ENCODE measurements at regions not wholly inside any gene's neighbourhood (a gene's known extent, or its start where the extent isn't known, plus 50 kb on each side); places are given as distances from the start of the nearest gene placed in this dataset.

- no peaks in the 10 kb centered on the region for H4K20me1 ChIP-seq (ENCODE audit: insufficient read depth, low read length)
- H3K4me3 ChIP-seq (ENCODE audit: insufficient read depth, low read depth, low read length), result no peak overlapping the region
- peaks cover 7% of the 10 kb centered on the region; the same call in 1 of the 2 replicates for H3K9me3 ChIP-seq (ENCODE audit: control insufficient read depth, insufficient read depth, low read length)
- H3K9me1 ChIP-seq (ENCODE audit: insufficient read depth, low read length), result no peaks in the 10 kb centered on the region
- no peak overlapping the region for H3K23ac ChIP-seq (ENCODE audit: low read depth, low read length)
- H3K27me3 ChIP-seq (ENCODE audit: control insufficient read depth, insufficient read depth, low read length), result no peaks in the 10 kb centered on the region
- in situ Hi-C loops (cut with MboI; ENCODE audit: low sequenced_read_pairs), result no loop called here
- no peak overlapping the region for H4K8ac ChIP-seq (ENCODE audit: low read depth in 2 of 2, low read length in 2 of 2)
- ChIA-PET CTCF (no interaction called here), POLR2A (ENCODE audit: unreplicated experiment) (no interaction called here)
- no peak overlapping the region for H3K27ac ChIP-seq (ENCODE audit: insufficient read depth, low read length)
- no peak overlapping the region for H4K91ac ChIP-seq (ENCODE audit: insufficient read depth, low read depth, low read length)
- no peak overlapping the region for H2BK15ac ChIP-seq (ENCODE audit: low read depth, low read length)
- H3K36me3 ChIP-seq (ENCODE audit: control insufficient read depth, insufficient read depth, low read length), result no peaks in the 10 kb centered on the region
- H2AK5ac ChIP-seq (ENCODE audit: low read depth, low read length), result no peak overlapping the region
- no peak for TF ChIP-seq POLR2A (IDR thresholded peaks at IDR 0.05; ENCODE audit: low read depth, low read length)
- TF ChIP-seq BHLHE40 (IDR thresholded peaks at IDR 0.05; ENCODE audit: low read depth, low read length), result no peak
- no peak for TF ChIP-seq RCOR1 (IDR thresholded peaks at IDR 0.05; ENCODE audit: insufficient replicate concordance, low read length)
- no peak for TF ChIP-seq MAZ (IDR thresholded peaks at IDR 0.05; ENCODE audit: borderline replicate concordance, low read depth, low read length)
- no peak for TF ChIP-seq CEBPB (IDR thresholded peaks at IDR 0.05; ENCODE audit: low read depth, low read length)
- TF ChIP-seq NFE2L2 (IDR thresholded peaks at IDR 0.05; ENCODE audit: low read depth, low read length), result no peak
- no peak for TF ChIP-seq FOS (IDR thresholded peaks at IDR 0.05; ENCODE audit: low read depth, low read length)
- TF ChIP-seq SMC3 (IDR thresholded peaks at IDR 0.05; ENCODE audit: low read depth, low read length), result no peak
- TF ChIP-seq MAFK (IDR thresholded peaks at IDR 0.05; ENCODE audit: low read depth, low read length), result no peak
- TF ChIP-seq, protein P1, sequence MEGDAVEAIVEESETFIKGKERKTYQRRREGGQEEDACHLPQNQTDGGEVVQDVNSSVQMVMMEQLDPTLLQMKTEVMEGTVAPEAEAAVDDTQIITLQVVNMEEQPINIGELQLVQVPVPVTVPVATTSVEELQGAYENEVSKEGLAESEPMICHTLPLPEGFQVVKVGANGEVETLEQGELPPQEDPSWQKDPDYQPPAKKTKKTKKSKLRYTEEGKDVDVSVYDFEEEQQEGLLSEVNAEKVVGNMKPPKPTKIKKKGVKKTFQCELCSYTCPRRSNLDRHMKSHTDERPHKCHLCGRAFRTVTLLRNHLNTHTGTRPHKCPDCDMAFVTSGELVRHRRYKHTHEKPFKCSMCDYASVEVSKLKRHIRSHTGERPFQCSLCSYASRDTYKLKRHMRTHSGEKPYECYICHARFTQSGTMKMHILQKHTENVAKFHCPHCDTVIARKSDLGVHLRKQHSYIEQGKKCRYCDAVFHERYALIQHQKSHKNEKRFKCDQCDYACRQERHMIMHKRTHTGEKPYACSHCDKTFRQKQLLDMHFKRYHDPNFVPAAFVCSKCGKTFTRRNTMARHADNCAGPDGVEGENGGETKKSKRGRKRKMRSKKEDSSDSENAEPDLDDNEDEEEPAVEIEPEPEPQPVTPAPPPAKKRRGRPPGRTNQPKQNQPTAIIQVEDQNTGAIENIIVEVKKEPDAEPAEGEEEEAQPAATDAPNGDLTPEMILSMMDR (conservative IDR thresholded peaks at IDR 0.05; ENCODE audit: low read depth, low read length), result no peak
- TF ChIP-seq ELK1 (IDR thresholded peaks at IDR 0.05; ENCODE audit: borderline replicate concordance, low read depth, low read length), result no peak
- TF ChIP-seq, protein P2, sequence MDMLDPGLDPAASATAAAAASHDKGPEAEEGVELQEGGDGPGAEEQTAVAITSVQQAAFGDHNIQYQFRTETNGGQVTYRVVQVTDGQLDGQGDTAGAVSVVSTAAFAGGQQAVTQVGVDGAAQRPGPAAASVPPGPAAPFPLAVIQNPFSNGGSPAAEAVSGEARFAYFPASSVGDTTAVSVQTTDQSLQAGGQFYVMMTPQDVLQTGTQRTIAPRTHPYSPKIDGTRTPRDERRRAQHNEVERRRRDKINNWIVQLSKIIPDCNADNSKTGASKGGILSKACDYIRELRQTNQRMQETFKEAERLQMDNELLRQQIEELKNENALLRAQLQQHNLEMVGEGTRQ (IDR thresholded peaks at IDR 0.05; ENCODE audit: low read depth, low read length), result no peak
- TF ChIP-seq CHD1 (IDR thresholded peaks at IDR 0.05; ENCODE audit: low read depth, low read length), result no peak
- no peak for TF ChIP-seq RAD21 (IDR thresholded peaks at IDR 0.05; ENCODE audit: low read length)
- no peak for TF ChIP-seq MXI1 (IDR thresholded peaks at IDR 0.05; ENCODE audit: borderline replicate concordance, low read depth, low read length)
- TF ChIP-seq RFX5 (IDR thresholded peaks at IDR 0.05; ENCODE audit: low read depth, low read length), result no peak
- no peak overlapping the region for H2AK9ac ChIP-seq (replicated peaks; ENCODE audit: low read depth, low read length, poor library complexity)
- no peak overlapping the region for H2AFZ ChIP-seq (replicated peaks; ENCODE audit: low read length, poor library complexity)
- no TSS peak for BruUV-seq (replicated peaks)
- no peak overlapping the region for H3K56ac ChIP-seq (ENCODE audit: extremely low read depth, insufficient read depth, low read length)
- H3K4ac ChIP-seq (ENCODE audit: low read depth, low read length), result no peak overlapping the region
- H3K4me2 ChIP-seq (ENCODE audit: low read depth, low read length), result no peak overlapping the region
- no peak overlapping the region for H2BK20ac ChIP-seq (ENCODE audit: low read depth, low read length)
- H3K14ac ChIP-seq (replicated peaks; ENCODE audit: low read depth, low read length), result no peak overlapping the region
- H2BK120ac ChIP-seq (ENCODE audit: low read depth, low read length), result no peak overlapping the region
- H3K18ac ChIP-seq (ENCODE audit: low read depth, low read length), result no peak overlapping the region
- intact Hi-C loops (cut with micrococcal nuclease), result no loop called here
- DNase-seq (no peak), ATAC-seq (ENCODE audit: low read depth) (no peak)
- H4K5ac ChIP-seq (ENCODE audit: low read depth, low read length), result no peak overlapping the region
- H3K9ac ChIP-seq (ENCODE audit: low read depth, low read length), result no peak overlapping the region
- H3K79me1 ChIP-seq (ENCODE audit: low read depth in 1 of 2, low read length in 2 of 2), result no peaks in the 10 kb centered on the region
- no peaks in the 10 kb centered on the region for H3K4me1 ChIP-seq (ENCODE audit: control insufficient read depth, insufficient read depth, low read length)
- H2BK5ac ChIP-seq (ENCODE audit: low read depth, low read length, poor library complexity, severe bottlenecking), result no peak overlapping the region
- dilution Hi-C loops (cut with HindIII; ENCODE audit: low sequenced_read_pairs, unreplicated experiment), result no loop called here
These were observed 723.5 kb upstream of the POM121L12 start for GRCh38 chr7:52311886-52312285.
